DOHH2 (cell line): ENCODE measurements at regions not wholly inside any gene's neighbourhood (a gene's known extent, or its start where the extent isn't known, plus 50 kb on each side); places are given as distances from the start of the nearest gene placed in this dataset.

Experiments used
- EZH2phosphoT487 ChIP-seq: fragments of 200-600 bp; sonication (generic); IDR thresholded peaks from 2 replicates; pipeline ENCODE4 v1.6.1; 2017; ENCODE audit warnings: borderline replicate concordance, mild to moderate bottlenecking, antibody characterized with exemption, low read length, moderate library complexity, mixed read lengths
- TF ChIP-seq, protein P1 (sequence below): fragments of 200-600 bp; sonication (generic); IDR thresholded peaks from one replicate; pipeline ENCODE4 v1.5.1; 2014; ENCODE audit warnings: antibody characterized with exemption, mild to moderate bottlenecking, low read depth, low read length; ENCODE audit not compliant: poor library complexity, severe bottlenecking

DNA sequence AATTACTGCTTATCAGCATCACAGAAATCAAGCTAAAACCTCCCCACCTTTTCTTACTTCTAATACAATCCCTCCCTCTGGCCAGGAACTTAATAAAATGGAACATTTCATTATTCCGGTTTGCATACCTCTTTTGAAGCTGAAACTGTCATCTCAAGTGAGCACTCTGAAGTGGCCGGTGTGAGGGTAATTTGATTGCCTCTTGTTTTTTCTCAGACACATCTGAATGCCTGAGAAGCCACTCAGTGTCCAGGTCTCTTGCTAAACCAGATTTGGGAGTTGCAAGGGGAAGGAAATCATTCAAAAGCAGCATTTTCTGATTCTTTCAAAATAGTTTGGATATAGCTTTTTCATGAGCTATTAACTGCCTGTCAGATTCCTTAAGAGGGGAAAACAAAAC is 190.3 kb downstream of the C1D start:
- TF ChIP-seq, protein P1, sequence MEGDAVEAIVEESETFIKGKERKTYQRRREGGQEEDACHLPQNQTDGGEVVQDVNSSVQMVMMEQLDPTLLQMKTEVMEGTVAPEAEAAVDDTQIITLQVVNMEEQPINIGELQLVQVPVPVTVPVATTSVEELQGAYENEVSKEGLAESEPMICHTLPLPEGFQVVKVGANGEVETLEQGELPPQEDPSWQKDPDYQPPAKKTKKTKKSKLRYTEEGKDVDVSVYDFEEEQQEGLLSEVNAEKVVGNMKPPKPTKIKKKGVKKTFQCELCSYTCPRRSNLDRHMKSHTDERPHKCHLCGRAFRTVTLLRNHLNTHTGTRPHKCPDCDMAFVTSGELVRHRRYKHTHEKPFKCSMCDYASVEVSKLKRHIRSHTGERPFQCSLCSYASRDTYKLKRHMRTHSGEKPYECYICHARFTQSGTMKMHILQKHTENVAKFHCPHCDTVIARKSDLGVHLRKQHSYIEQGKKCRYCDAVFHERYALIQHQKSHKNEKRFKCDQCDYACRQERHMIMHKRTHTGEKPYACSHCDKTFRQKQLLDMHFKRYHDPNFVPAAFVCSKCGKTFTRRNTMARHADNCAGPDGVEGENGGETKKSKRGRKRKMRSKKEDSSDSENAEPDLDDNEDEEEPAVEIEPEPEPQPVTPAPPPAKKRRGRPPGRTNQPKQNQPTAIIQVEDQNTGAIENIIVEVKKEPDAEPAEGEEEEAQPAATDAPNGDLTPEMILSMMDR = no peak
- TF ChIP-seq EZH2phosphoT487 = no peak
